ENCODE measurements at regions not wholly inside any gene's neighbourhood (a gene's known extent, or its start where the extent isn't known, plus 50 kb on each side); places are given as distances from the start of the nearest gene placed in this dataset.
A peak's percentile ranks its signal among the peaks of the same experiment; 100 is the strongest.

GRCh38 chr2:60641811-60642788 lies 88.6 kb upstream of the BCL11A start:
- Histone ChIP-seq H3K27me3 (no peaks in the 10 kb centered on the region), H3K36me3 (no peaks in the 10 kb centered on the region), H3K9me3 (no peaks in the 10 kb centered on the region), H3K4me1 (peaks cover 0 to 4% (median 0%) of the 10 kb centered on the region in 4 donors), H3K4me3 (no peak overlapping the region), H3K27ac (no peak overlapping the region)
- DNase-seq: no peak
- ATAC-seq (ENCODE audit: low FRiP score in 2 of 2): peak in 1 of 2 donors; percentile 62
- 31 to 32% methylated on average over 6 of the region's 6 CpGs for WGBS, 2 donors
- TF ChIP-seq EP300 (IDR thresholded peaks at IDR 0.05) (no peak), CTCF (IDR thresholded peaks at IDR 0.05) (peak; percentile 20 to 64 (median 48))

GRCh38 chr2:60643747-60644146 lies 90.3 kb upstream of the BCL11A start:
- Histone ChIP-seq H3K9me3 (no peaks in the 10 kb centered on the region), H3K27me3 (no peaks in the 10 kb centered on the region), H3K4me1 (peaks cover 0 to 4% (median 0%) of the 10 kb centered on the region in 4 donors), H3K36me3 (no peaks in the 10 kb centered on the region), H3K27ac (no peak overlapping the region), H3K4me3 (no peak overlapping the region)
- 87 to 92% methylated on average over 7 of the region's 7 CpGs for WGBS, 2 donors
- ATAC-seq (ENCODE audit: low FRiP score in 2 of 2) (no peak), DNase-seq (no peak)
- TF ChIP-seq POLR2AphosphoS5 (IDR thresholded peaks at IDR 0.05): no peak

- H3K27me3 ChIP-seq: no peaks in the 10 kb centered on the region
- no peak overlapping the region for H3K4me3 ChIP-seq
- no peaks in the 10 kb centered on the region for H3K36me3 ChIP-seq
- H3K9me3 ChIP-seq: no peaks in the 10 kb centered on the region
- TF ChIP-seq EP300 (IDR thresholded peaks at IDR 0.05): no peak
- TF ChIP-seq POLR2A (IDR thresholded peaks at IDR 0.05): no peak
- TF ChIP-seq CTCF (IDR thresholded peaks at IDR 0.05): no peak
- TF ChIP-seq POLR2AphosphoS5 (IDR thresholded peaks at IDR 0.05): no peak
- no peak overlapping the region for H3K27ac ChIP-seq
- DNase-seq (no peak), ATAC-seq (ENCODE audit: low FRiP score in 2 of 2) (no peak)
- H3K4me1 ChIP-seq: peaks cover 0 to 4% (median 0%) of the 10 kb centered on the region in 4 donors
- WGBS, 2 donors: 75 to 76% methylated on average over 6 of the region's 6 CpGs
Observed at GRCh38 chr2:60644951-60645350, 91.5 kb upstream of the BCL11A start.

- ATAC-seq (ENCODE audit: low FRiP score in 2 of 2): no peak
- no peak for TF ChIP-seq POLR2AphosphoS5 (IDR thresholded peaks at IDR 0.05)
- TF ChIP-seq CTCF (IDR thresholded peaks at IDR 0.05): no peak
- TF ChIP-seq EP300 (IDR thresholded peaks at IDR 0.05): no peak
- no peak for TF ChIP-seq POLR2A (IDR thresholded peaks at IDR 0.05)
- WGBS, 2 donors: 53 to 63% methylated on average over 5 of the region's 5 CpGs
Observed at GRCh38 chr2:60648191-60648590, 94.7 kb upstream of the BCL11A start.

DNA sequence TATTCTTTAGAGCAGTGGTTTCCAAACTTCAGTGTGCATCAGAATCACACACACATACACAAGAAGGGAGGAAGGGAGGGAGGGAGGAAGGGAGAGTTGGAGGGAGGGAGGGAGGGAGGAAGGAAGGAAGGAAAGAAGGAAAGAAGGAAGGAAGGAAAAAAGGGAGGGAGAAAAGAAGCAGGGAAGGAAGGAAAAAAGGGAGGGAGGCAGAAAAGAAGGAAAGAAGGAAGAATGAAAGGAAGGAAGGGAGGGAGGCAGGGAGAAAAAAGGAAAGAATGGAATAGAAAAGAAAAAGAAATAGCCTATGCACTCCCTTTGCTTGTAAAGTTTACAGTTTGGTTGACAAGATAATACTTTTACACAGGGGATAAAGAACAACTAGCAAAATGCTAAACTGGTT lies 96.3 kb upstream of the BCL11A start:
- no peaks in the 10 kb centered on the region for H3K9me3 ChIP-seq
- TF ChIP-seq EP300 (IDR thresholded peaks at IDR 0.05) (no peak), CTCF (IDR thresholded peaks at IDR 0.05) (no peak), POLR2A (IDR thresholded peaks at IDR 0.05) (no peak), POLR2AphosphoS5 (IDR thresholded peaks at IDR 0.05) (no peak)
- no peaks in the 10 kb centered on the region for H3K36me3 ChIP-seq

More at GRCh38 chr2:60648191-60648590, 94.7 kb upstream of the BCL11A start:
- Histone ChIP-seq H3K27me3 (no peaks in the 10 kb centered on the region), H3K4me3 (no peak overlapping the region), H3K9me3 (no peaks in the 10 kb centered on the region), H3K4me1 (no peaks in the 10 kb centered on the region), H3K27ac (no peak overlapping the region), H3K36me3 (no peaks in the 10 kb centered on the region)
- DNase-seq: no peak

More for the DNA sequence above, 96.3 kb upstream of the BCL11A start:
- H3K27me3 ChIP-seq: no peaks in the 10 kb centered on the region
- no peak for ATAC-seq (ENCODE audit: low FRiP score in 2 of 2)
- no peak overlapping the region for H3K4me3 ChIP-seq
- H3K4me1 ChIP-seq: no peaks in the 10 kb centered on the region
- no peak overlapping the region for H3K27ac ChIP-seq
- no peak for DNase-seq

Measured in upper lobe of left lung (tissue), 6 donors.